Mesodermal cell (in vitro differentiated cells): ENCODE measurements at regions not wholly inside any gene's neighbourhood (a gene's known extent, or its start where the extent isn't known, plus 50 kb on each side); places are given as distances from the start of the nearest gene placed in this dataset.

Experiments
- H3K27ac ChIP-seq: 2 replicates; pipeline ENCODE4 v1.7.0; 2013; ENCODE audit warnings: mild to moderate bottlenecking, low read depth, low read length, moderate library complexity; ENCODE audit not compliant: severe bottlenecking
- H3K36me3 ChIP-seq: 2 replicates; pipeline ENCODE4 v1.7.1; 2013; ENCODE audit warnings: mild to moderate bottlenecking, low read length, moderate library complexity; ENCODE audit not compliant: control insufficient read depth, insufficient read depth
- H3K4me1 ChIP-seq: one replicate; pipeline ENCODE4 v1.7.1; 2013; ENCODE audit warnings: mild to moderate bottlenecking, low read length; ENCODE audit not compliant: insufficient read depth, control insufficient read depth, poor library complexity, severe bottlenecking
- H3K4me3 ChIP-seq: 2 replicates; pipeline ENCODE4 v1.7.0; 2013; ENCODE audit warnings: low read length, control low read depth, mild to moderate bottlenecking; ENCODE audit not compliant: insufficient read depth, poor library complexity, severe bottlenecking; ENCODE audit errors: extremely low read depth
- H3K9me3 ChIP-seq: 2 replicates; pipeline ENCODE4 v1.7.1; 2013; ENCODE audit warnings: mild to moderate bottlenecking, low read length, moderate library complexity; ENCODE audit not compliant: control insufficient read depth
- WGBS, 2 experiments: methylation state at CpG; one replicate each; pipeline ENCODE4 v1.1.5; 2013; ENCODE audit warnings: missing lambda C conversion rate in 2 of 2; ENCODE audit not compliant: insufficient coverage in 2 of 2; 5-methylcytosine and 5-hydroxymethylcytosine counted together

DNA sequence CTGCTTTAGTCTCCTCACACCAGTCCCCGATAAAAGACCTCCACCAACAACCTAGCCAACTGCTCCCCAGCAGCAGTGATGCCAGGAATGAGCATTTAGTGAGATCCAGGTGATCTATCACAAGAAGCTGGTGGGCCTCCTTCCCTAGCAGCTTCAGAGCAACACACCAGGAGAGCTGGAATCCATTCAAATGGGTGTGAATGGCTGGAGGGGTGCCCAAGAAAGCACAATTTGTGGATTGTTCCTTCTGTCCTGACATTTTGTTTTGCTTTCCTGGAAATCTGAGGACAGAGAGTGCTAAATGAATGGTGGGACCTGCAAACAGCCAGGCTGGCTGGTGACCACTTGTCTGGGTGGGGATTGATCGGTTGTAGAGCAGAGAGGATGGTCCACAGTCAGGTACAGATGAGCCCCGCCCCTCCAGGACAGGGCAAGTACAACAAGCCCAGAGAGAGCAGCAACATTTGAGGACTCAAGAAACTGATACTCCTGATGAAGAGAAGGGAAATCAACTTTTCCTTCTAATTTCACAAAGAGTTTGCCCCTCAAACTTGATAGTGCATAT lies 316.8 kb downstream of the VPS13C start:
- Histone ChIP-seq H3K36me3 (no peaks in the 10 kb centered on the region), H3K27ac (no peak overlapping the region), H3K4me3 (no peak overlapping the region), H3K4me1 (no peaks in the 10 kb centered on the region), H3K9me3 (no peaks in the 10 kb centered on the region)
- WGBS, 2 experiments: 76 to 94% methylated on average over 2 of the region's 3 CpGs

DNA sequence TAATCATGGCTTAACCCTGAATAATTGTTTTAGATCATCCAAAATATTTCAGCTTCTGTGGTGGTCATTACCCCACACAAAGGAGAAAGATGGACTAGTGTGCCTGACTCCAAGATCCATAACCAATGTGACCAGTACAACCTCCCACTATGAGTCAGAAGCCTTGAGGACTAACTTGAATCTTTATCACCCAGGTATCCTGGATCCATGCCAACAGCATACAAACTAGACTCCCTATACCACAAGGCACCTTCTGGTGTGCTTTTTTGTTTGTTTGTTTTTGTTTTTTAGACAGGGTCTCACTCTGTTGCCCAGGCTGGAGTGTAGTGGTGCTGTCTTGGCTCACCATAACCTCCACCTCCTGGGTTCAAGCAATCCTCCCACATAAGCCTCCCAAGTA lies 317.7 kb downstream of the VPS13C start:
- Histone ChIP-seq H3K4me1 (no peaks in the 10 kb centered on the region), H3K27ac (no peak overlapping the region), H3K4me3 (no peak overlapping the region), H3K9me3 (no peaks in the 10 kb centered on the region), H3K36me3 (no peaks in the 10 kb centered on the region)

DNA sequence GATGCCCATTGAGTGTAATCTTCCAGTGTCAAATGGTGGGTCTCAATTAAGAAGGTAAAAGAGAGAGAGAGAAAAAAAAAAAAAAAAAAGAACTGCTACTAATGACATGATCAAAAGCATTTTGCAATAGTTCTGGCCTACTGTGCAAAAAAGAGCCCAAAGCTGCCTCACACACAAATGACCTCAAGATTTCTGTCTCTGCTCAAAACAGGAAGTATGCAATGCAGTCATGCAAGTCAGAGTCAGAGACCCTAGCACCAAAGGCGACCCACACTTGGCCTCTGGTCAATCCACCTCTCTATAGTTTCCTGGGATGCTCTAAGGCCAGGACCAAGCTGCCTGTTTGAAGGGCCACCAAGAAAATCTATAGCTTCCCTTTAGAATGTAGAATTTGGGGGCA lies 323.5 kb downstream of the VPS13C start:
- no peaks in the 10 kb centered on the region for H3K36me3 ChIP-seq
- H3K9me3 ChIP-seq: no peaks in the 10 kb centered on the region
- no peak overlapping the region for H3K4me3 ChIP-seq
- no peak overlapping the region for H3K27ac ChIP-seq
- H3K4me1 ChIP-seq: no peaks in the 10 kb centered on the region
- 86 to 89% methylated on average over 1 of the region's 1 CpG for WGBS, 2 experiments

DNA sequence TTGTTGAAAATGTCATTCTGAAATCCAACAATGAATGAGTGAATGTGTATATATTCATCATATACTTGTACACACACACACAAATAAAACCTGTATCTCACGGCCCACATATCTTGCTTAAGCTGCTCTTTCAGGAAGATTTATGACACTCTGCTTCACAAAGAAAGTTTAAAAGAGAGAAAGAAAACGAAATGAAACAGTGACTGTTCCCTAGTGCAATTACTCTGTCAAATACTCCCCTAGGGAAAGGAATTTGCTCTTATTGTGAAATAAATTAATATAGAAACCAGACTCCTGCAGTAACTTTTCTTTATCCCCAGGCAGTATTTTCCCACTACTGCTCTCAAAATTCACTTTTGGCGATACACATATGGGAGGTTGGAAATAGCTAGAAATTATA lies 329.1 kb downstream of the VPS13C start:
- Histone ChIP-seq H3K36me3 (no peaks in the 10 kb centered on the region), H3K4me1 (no peaks in the 10 kb centered on the region), H3K9me3 (no peaks in the 10 kb centered on the region), H3K27ac (no peak overlapping the region), H3K4me3 (no peak overlapping the region)
- no CpG with 5 or more reads among the region's 3 CpGs for WGBS, 2 experiments

DNA sequence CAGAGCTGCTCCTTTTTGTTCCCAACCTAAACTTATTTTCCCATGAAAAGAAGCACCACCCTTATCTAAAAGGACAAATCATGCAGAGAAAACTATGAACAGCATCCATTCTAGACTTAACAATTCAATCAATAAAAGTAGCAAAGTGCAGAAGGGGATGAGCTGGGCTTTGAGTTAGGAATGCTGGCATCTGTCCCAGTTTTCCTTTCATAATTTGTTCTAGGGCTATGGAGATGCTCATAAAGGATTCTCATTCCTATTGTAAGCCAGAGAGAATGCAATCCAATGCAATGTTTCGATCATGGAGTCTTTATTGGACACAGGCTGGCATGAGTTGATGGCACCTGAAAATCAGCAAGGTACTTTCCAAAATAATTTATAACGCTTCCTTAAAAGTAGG lies 330.6 kb downstream of the VPS13C start:
- Histone ChIP-seq H3K36me3 (no peaks in the 10 kb centered on the region), H3K9me3 (no peaks in the 10 kb centered on the region), H3K4me1 (no peaks in the 10 kb centered on the region), H3K4me3 (no peak overlapping the region), H3K27ac (no peak overlapping the region)
- 92% methylated on average over 2 of the region's 2 CpGs for WGBS, 2 experiments

DNA sequence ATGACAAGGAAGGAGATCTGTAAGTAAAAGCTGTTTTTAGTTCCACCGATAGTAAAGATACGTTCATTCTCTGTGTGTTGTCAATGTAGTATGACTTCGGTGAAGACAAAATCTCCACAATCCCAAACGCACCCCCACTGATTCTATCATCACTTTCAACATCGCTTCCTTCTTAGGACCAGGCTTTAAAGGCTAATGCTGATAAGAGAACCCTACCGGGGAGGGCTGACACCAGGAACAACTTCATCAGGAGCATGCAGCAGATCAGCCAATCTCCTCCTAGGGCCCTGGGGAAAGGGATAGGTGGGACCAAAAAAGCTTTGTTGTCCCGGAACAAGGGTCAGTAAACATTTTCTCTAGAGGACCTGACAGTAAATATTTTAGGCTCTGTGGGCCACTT lies 334.1 kb downstream of the VPS13C start:
- Histone ChIP-seq H3K27ac (no peak overlapping the region), H3K4me3 (no peak overlapping the region), H3K36me3 (no peaks in the 10 kb centered on the region), H3K9me3 (no peaks in the 10 kb centered on the region), H3K4me1 (no peaks in the 10 kb centered on the region)
- 62 to 64% methylated on average over 1 to 2 of the region's 7 CpGs for WGBS, 2 experiments

DNA sequence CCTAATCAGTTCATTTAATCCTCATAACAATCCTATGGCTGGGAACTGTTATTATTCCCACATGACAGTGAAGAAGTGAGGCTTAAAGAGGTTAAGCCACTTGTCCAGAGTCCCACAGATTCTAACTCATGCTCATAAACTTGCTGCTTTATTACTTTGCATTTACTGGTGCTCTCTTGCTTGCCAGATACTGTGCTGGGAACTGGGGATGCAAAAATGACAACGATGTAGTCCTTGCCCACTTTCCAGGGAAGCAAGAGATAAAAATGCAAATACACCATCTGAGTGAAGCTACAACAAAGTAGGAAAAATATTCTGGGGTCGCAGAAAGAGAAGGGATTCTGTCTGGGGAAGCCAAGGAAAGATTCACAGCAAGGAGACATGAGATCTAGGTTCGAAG lies 335.0 kb downstream of the VPS13C start:
- Histone ChIP-seq H3K4me3 (no peak overlapping the region), H3K9me3 (no peaks in the 10 kb centered on the region), H3K27ac (no peak overlapping the region), H3K36me3 (no peaks in the 10 kb centered on the region), H3K4me1 (no peaks in the 10 kb centered on the region)
- 75 to 84% methylated on average over 2 to 3 of the region's 3 CpGs for WGBS, 2 experiments

DNA sequence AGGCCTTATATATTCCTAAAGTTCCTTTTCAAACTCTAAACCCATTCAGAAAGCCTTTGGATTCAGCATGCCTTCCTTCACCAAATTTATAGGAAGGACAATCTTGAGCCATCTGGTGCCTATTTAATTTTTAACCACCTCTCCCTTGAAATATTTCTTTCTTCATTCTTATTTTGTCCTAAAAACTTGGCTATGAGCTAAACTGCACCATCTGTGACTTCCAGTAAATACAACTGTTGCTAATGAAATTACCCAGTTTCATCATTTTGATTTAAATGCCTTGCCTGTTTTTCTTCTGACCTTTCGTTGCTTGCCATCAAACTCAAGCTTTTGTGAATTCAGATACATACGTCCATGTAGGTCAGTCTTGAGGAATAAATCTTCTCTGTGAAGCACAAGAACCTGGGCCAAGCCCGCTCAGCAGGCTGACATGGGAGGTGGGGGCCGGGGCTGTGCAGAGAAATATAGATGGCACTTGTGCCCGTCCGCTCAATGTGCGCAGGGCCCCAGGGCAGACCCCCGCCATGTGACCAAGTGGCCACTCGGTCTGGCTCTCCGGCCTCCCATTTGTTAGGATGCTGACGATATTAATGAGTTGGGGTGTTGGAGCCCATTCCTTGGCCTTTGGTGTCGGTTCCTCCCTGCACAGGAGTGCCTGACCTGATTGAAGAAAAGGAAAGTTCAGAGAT lies 335.9 kb downstream of the VPS13C start:
- H3K27ac ChIP-seq: no peak overlapping the region
- no peak overlapping the region for H3K4me3 ChIP-seq
- no peaks in the 10 kb centered on the region for H3K36me3 ChIP-seq
- H3K9me3 ChIP-seq: no peaks in the 10 kb centered on the region
- 95 to 100% methylated on average over 6 to 8 of the region's 12 CpGs for WGBS, 2 experiments
- H3K4me1 ChIP-seq: peaks cover 4% of the 10 kb centered on the region

GRCh38 chr15:61721418-61721817 lies 338.8 kb downstream of the VPS13C start:
- no peak overlapping the region for H3K27ac ChIP-seq
- H3K36me3 ChIP-seq: no peaks in the 10 kb centered on the region
- H3K4me3 ChIP-seq: no peak overlapping the region
- no peaks in the 10 kb centered on the region for H3K9me3 ChIP-seq
- 93% methylated on average over 3 to 4 of the region's 4 CpGs for WGBS, 2 experiments
- H3K4me1 ChIP-seq: peaks cover 4% of the 10 kb centered on the region

DNA sequence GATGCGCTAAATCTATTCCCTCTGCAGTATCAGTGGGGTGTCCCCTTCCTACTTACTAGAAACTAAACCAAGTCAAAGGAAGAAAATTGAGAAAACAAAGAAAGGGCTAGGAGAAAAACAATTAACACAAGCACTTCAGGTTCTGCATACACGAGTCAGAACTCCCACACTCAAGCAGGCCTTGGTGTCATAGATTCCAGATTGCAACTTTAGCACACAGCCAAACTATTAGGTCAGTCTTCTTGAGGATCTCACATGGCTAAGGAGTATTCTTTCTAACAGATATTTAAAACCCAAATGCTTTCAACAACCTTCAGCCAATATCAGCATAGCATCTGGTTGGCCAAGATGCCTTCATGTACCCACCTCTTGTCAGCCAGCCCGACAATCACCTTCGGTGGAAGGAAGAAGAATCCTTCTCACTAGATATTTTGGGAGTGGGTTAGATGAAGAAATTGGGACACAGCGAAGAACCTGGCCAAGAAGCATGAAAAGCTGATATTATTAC lies 340.0 kb downstream of the VPS13C start:
- H3K4me3 ChIP-seq: no peak overlapping the region
- peaks cover 4% of the 10 kb centered on the region for H3K4me1 ChIP-seq
- no peaks in the 10 kb centered on the region for H3K36me3 ChIP-seq
- 83 to 100% methylated on average over 2 of the region's 5 CpGs for WGBS, 2 experiments
- H3K9me3 ChIP-seq: no peaks in the 10 kb centered on the region
- no peak overlapping the region for H3K27ac ChIP-seq

GRCh38 chr15:61715082-61715481 lies 345.2 kb downstream of the VPS13C start:
- Histone ChIP-seq H3K36me3 (no peaks in the 10 kb centered on the region), H3K4me1 (peaks cover 6% of the 10 kb centered on the region), H3K4me3 (no peak overlapping the region), H3K9me3 (no peaks in the 10 kb centered on the region), H3K27ac (no peak overlapping the region)
